Activated CD8-positive, alpha-beta T cell treated with anti-CD3 and anti-CD28 coated beads for 36 hours (primary cell): ENCODE measurements at regions not wholly inside any gene's neighbourhood (a gene's known extent, or its start where the extent isn't known, plus 50 kb on each side); places are given as distances from the start of the nearest gene placed in this dataset.

Experiments
- ATAC-seq: fragments of 200-7000 bp; cut with Tn5 transposase; one replicate; pipeline ENCODE4 v1.10.0; 2021; ENCODE audit warnings: mild to moderate bottlenecking, moderate library complexity
- CTCF ChIA-PET: fragments of 350-600 bp; sonication (Branson Sonifier 250); formaldehyde crosslinking; loops from one replicate; lab custom pipeline; 2021; ENCODE audit warnings: antibody characterized with exemption; lab: Charles Lee
- POLR2A ChIA-PET: fragments of 350-600 bp; sonication (Branson Sonifier 250); formaldehyde crosslinking; loops from one replicate; lab custom pipeline; 2021; ENCODE audit warnings: antibody characterized with exemption; lab: Charles Lee
- DNase-seq: peaks from one replicate; pipeline ENCODE4 v3.0.0-alpha.2; 2020
- H3K27ac Mint-ChIP-seq: one replicate; pipeline ENCODE4 v1.8.0; 2021; ENCODE audit warnings: mild to moderate bottlenecking, mixed read lengths
- H3K27me3 Mint-ChIP-seq: one replicate; pipeline ENCODE4 v1.8.0; 2021; ENCODE audit warnings: mixed read lengths
- H3K36me3 Mint-ChIP-seq: one replicate; pipeline ENCODE4 v1.8.0; 2021; ENCODE audit warnings: low read depth, mixed read lengths
- H3K4me1 Mint-ChIP-seq: one replicate; pipeline ENCODE4 v1.8.0; 2021; ENCODE audit warnings: low read depth, mixed read lengths
- H3K4me3 Mint-ChIP-seq: one replicate; pipeline ENCODE4 v1.8.0; 2021; ENCODE audit warnings: mild to moderate bottlenecking, moderate library complexity, mixed read lengths
- H3K9me3 Mint-ChIP-seq: one replicate; pipeline ENCODE4 v1.8.0; 2021; ENCODE audit warnings: mixed read lengths
- intact Hi-C: fragments of 100-400 bp; cut with micrococcal nuclease; formaldehyde crosslinking; loops from one replicate; pipeline ENCODE4 v1.10.0; 2022
- TF ChIP-seq, protein P1 (sequence below): fragments of 200-600 bp; IDR thresholded peaks from one replicate; pipeline ENCODE4 v1.8.0; 2022; ENCODE audit warnings: antibody characterized with exemption, mild to moderate bottlenecking

DNA sequence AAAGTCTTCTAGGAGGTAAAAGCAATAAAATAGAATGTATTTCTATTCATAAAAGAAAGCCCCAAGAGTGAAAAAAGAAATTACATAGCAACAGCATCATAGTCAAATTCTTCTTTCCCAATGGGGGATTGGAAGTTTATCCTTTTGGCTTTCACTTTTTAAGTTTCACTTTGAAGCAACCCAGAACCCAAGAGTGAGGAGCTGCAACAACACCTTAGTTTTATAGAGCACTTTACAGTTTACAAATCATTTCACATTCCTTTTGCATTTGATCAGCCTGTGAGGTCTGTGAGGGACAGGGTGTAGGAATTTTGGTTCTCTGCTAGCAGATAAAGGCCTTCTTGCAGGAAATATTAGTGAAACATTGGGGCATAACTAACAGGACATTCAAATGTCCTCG lies 112.0 kb upstream of the NDP start:
- no peaks in the 10 kb centered on the region for H3K36me3 Mint-ChIP-seq
- intact Hi-C loops = no loop called here
- DNase-seq (no peak), ATAC-seq (no peak)
- H3K27ac Mint-ChIP-seq = no peak overlapping the region
- POLR2A ChIA-PET = no interaction called here
- TF ChIP-seq, protein P1, sequence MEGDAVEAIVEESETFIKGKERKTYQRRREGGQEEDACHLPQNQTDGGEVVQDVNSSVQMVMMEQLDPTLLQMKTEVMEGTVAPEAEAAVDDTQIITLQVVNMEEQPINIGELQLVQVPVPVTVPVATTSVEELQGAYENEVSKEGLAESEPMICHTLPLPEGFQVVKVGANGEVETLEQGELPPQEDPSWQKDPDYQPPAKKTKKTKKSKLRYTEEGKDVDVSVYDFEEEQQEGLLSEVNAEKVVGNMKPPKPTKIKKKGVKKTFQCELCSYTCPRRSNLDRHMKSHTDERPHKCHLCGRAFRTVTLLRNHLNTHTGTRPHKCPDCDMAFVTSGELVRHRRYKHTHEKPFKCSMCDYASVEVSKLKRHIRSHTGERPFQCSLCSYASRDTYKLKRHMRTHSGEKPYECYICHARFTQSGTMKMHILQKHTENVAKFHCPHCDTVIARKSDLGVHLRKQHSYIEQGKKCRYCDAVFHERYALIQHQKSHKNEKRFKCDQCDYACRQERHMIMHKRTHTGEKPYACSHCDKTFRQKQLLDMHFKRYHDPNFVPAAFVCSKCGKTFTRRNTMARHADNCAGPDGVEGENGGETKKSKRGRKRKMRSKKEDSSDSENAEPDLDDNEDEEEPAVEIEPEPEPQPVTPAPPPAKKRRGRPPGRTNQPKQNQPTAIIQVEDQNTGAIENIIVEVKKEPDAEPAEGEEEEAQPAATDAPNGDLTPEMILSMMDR = no peak
- CTCF ChIA-PET = interaction anchor here (0.6 kb wide), 1 partner anchor 126 kb away, joined by 3 read pairs; no protein-coding TSS in a partner anchor
- no peaks in the 10 kb centered on the region for H3K27me3 Mint-ChIP-seq
- H3K4me1 Mint-ChIP-seq = no peaks in the 10 kb centered on the region
- H3K9me3 Mint-ChIP-seq = no peaks in the 10 kb centered on the region
- H3K4me3 Mint-ChIP-seq = no peak overlapping the region

DNA sequence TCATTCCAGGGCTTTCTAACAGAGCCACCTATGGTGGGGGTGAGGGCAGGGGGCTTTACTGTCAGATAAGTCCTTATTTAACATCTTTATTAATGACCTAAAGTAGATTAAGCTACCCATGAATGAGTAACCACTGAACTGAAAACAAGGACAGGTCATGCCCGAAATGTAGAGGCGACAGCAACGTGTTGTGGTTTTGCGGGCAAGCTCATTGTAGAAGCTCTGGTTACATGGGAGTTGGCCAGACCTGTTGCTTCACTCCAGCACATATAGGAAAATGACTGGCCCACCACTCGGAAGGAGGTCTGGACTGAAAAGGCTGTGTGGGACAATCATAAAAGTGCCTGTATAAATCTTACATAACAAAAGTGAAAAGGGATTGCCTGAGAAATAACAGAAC lies 109.6 kb upstream of the NDP start:
- no peak for DNase-seq
- CTCF ChIA-PET = no interaction called here
- Mint-ChIP-seq H3K4me1 (no peaks in the 10 kb centered on the region), H3K27me3 (no peaks in the 10 kb centered on the region), H3K27ac (no peak overlapping the region), H3K4me3 (no peak overlapping the region), H3K36me3 (no peaks in the 10 kb centered on the region), H3K9me3 (peaks cover 3% of the 10 kb centered on the region)
- ATAC-seq = no peak
- POLR2A ChIA-PET = no interaction called here
- intact Hi-C loops = no loop called here
- TF ChIP-seq, protein P1 = no peak

DNA sequence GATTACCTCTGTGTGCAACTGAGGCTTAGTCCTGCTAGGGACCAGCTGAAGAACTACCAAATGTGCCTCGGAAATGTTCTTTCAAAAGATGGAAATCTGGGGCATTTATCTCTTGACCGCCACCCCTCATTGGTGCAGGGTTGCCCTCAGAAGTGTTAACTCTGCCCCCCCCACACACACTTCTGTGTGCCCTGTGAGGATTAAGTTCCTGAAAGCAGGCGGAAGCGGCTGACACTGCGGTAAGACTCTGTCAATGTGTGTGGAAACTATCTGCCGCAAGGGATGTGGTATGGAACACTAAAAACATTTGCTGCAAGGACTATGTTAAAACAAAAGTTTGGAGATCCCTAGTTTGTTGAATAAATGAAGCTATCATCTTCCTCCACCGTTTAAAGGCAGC lies 106.9 kb upstream of the NDP start:
- H3K9me3 Mint-ChIP-seq = peaks cover 7% of the 10 kb centered on the region
- TF ChIP-seq, protein P1 = no peak
- H3K36me3 Mint-ChIP-seq = no peaks in the 10 kb centered on the region
- DNase-seq = no peak
- POLR2A ChIA-PET = no interaction called here
- no peak overlapping the region for H3K27ac Mint-ChIP-seq
- intact Hi-C loops = no loop called here
- no peaks in the 10 kb centered on the region for H3K4me1 Mint-ChIP-seq
- ATAC-seq = no peak
- H3K27me3 Mint-ChIP-seq = no peaks in the 10 kb centered on the region
- CTCF ChIA-PET = no interaction called here
- H3K4me3 Mint-ChIP-seq = no peak overlapping the region

DNA sequence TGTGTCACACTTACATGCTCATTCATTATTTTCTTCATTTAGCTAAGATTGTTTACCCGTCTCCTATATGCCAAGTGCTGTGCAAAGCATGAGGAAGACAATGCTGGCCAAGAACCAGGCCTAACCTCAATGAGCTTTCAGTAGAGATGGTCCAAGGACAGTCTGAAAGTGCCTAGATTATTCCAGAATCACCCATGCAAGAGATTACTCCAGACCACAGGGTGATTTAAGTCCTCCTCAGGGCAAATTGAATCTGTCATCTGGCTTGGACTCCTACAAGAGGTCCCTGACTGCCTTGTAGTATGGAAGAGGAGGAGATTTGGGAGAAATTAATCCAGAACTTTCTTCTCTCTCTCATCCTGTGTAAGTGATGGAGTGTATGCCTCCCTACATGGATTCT lies 99.4 kb upstream of the NDP start:
- Mint-ChIP-seq H3K4me1 (no peaks in the 10 kb centered on the region), H3K4me3 (no peak overlapping the region), H3K9me3 (peaks cover 3% of the 10 kb centered on the region), H3K27me3 (no peaks in the 10 kb centered on the region), H3K36me3 (no peaks in the 10 kb centered on the region), H3K27ac (no peak overlapping the region)
- ChIA-PET CTCF (no interaction called here), POLR2A (no interaction called here)
- intact Hi-C loops = no loop called here
- DNase-seq (no peak), ATAC-seq (no peak)
- TF ChIP-seq, protein P1 = no peak

DNA sequence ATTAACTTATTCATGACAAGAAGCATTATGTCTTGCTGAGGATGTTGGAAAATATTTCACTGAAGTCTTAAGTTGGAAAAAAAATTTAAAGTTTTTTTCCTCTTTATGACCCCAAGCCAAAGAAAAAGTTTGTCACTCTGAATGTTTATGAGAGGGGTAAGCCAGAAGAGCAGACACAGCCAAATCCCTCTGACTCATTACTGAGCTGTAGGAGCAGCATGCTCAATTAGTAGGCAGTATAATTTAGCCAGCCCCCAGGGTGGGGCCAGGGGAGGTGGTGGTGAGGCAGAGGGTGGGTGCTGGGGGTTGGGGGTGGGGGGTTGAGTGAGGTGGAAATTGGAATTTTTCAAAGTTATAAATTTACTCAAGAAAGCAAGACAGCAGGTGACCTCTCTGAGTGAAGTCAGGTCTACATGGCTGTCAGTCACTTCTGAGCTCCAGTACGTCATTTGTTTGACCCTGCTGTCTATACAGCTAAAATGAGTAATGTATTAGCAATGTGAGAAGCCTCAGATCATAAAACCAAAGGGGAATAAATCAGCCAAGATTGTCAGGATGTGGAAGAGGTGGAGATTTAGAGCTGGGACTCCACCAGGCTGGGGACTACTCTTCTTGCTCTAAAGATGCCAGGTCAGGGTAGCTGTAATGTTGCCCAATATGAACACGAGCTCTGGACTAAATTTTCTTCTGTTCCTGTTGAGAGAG lies 98.8 kb upstream of the NDP start:
- CTCF ChIA-PET = no interaction called here
- intact Hi-C loops = no loop called here
- ATAC-seq = no peak
- no peaks in the 10 kb centered on the region for H3K27me3 Mint-ChIP-seq
- TF ChIP-seq, protein P1 = no peak
- no peaks in the 10 kb centered on the region for H3K9me3 Mint-ChIP-seq
- H3K4me3 Mint-ChIP-seq = no peak overlapping the region
- POLR2A ChIA-PET = no interaction called here
- no peaks in the 10 kb centered on the region for H3K4me1 Mint-ChIP-seq
- DNase-seq = no peak
- no peak overlapping the region for H3K27ac Mint-ChIP-seq
- no peaks in the 10 kb centered on the region for H3K36me3 Mint-ChIP-seq
